ENCODE measurements at regions not wholly inside any gene's neighbourhood (a gene's known extent, or its start where the extent isn't known, plus 50 kb on each side); places are given as distances from the start of the nearest gene placed in this dataset.
A peak's percentile ranks its signal among the peaks of the same experiment; 100 is the strongest.
"Not testable (repeated sequence)": the region's sequence is repeated elsewhere in the genome, so short reads cannot be mapped to it uniquely, and the experiment has no call there.

- no peak for DNase-seq (ENCODE audit: low read depth)
These were observed 121.8 kb downstream of the KCNA5 start for GRCh38 chr12:5165296-5165970.

- DNase-seq (ENCODE audit: low read depth), result peak; percentile 80
These were observed 123.3 kb downstream of the KCNA5 start for GRCh38 chr12:5166976-5167375.

- no peak for DNase-seq (ENCODE audit: low read depth)
These were observed 124.5 kb downstream of the KCNA5 start for GRCh38 chr12:5168148-5168547.

- DNase-seq (ENCODE audit: low read depth), result no peak
These were observed 127.2 kb downstream of the KCNA5 start for GRCh38 chr12:5170844-5171243.

- peak; percentile 30 for DNase-seq (ENCODE audit: low read depth)
These were observed 128.0 kb downstream of the KCNA5 start for GRCh38 chr12:5171701-5172100.

- DNase-seq (ENCODE audit: low read depth), result no peak
These were observed 129.2 kb downstream of the KCNA5 start for GRCh38 chr12:5172886-5173285.

- no peak for DNase-seq (ENCODE audit: low read depth)
These were observed 129.9 kb downstream of the KCNA5 start for GRCh38 chr12:5173511-5174011.

- DNase-seq (ENCODE audit: low read depth), result not testable (repeated sequence)
These were observed 131.7 kb downstream of the KCNA5 start for GRCh38 chr12:5175415-5175814.

- DNase-seq (ENCODE audit: low read depth), result no peak
These were observed 132.4 kb downstream of the KCNA5 start for GRCh38 chr12:5176036-5176435.

GRCh38 chr12:5177096-5177495 lies 133.4 kb downstream of the KCNA5 start:
- DNase-seq (ENCODE audit: low read depth), result no peak

- DNase-seq (ENCODE audit: low read depth), result no peak
These were observed 134.1 kb downstream of the KCNA5 start for GRCh38 chr12:5177731-5178130.

GRCh38 chr12:5178571-5178970 lies 134.9 kb downstream of the KCNA5 start:
- DNase-seq (ENCODE audit: low read depth), result no peak

GRCh38 chr12:5180496-5180895 lies 136.8 kb downstream of the KCNA5 start:
- DNase-seq (ENCODE audit: low read depth), result no peak

- DNase-seq (ENCODE audit: low read depth), result no peak
These were observed 140.5 kb downstream of the KCNA5 start for GRCh38 chr12:5184186-5184585.

GRCh38 chr12:5185435-5186069 lies 141.9 kb downstream of the KCNA5 start:
- DNase-seq (ENCODE audit: low read depth), result no peak

GRCh38 chr12:5186715-5187114 lies 143.0 kb downstream of the KCNA5 start:
- no peak for DNase-seq (ENCODE audit: low read depth)

- no peak for DNase-seq (ENCODE audit: low read depth)
These were observed 143.5 kb downstream of the KCNA5 start for GRCh38 chr12:5187136-5187535.

GRCh38 chr12:5188472-5188871 lies 144.8 kb downstream of the KCNA5 start:
- no peak for DNase-seq (ENCODE audit: low read depth)

- DNase-seq (ENCODE audit: low read depth), result no peak
These were observed 145.5 kb downstream of the KCNA5 start for GRCh38 chr12:5189173-5189572.

- no peak for DNase-seq (ENCODE audit: low read depth)
These were observed 148.3 kb downstream of the KCNA5 start for GRCh38 chr12:5191803-5192538.

GRCh38 chr12:5192726-5193125 lies 149.0 kb downstream of the KCNA5 start:
- no peak for DNase-seq (ENCODE audit: low read depth)

GRCh38 chr12:5194306-5194705 lies 150.6 kb downstream of the KCNA5 start:
- DNase-seq (ENCODE audit: low read depth), result no peak

GRCh38 chr12:5195244-5195643 lies 151.6 kb downstream of the KCNA5 start:
- DNase-seq (ENCODE audit: low read depth), result no peak

All from fibroblast of gingiva (primary cell).